ENCODE measurements at regions not wholly inside any gene's neighbourhood (a gene's known extent, or its start where the extent isn't known, plus 50 kb on each side); places are given as distances from the start of the nearest gene placed in this dataset.

GRCh38 chr10:10782603-10783002, 235.1 kb upstream of the CELF2 start:
- H3K9me3 ChIP-seq (ENCODE audit: low read depth) = no peaks in the 10 kb centered on the region
- no peak overlapping the region for H3K27ac ChIP-seq
- no peak overlapping the region for H3K9ac ChIP-seq
- H2AFZ ChIP-seq = no peak overlapping the region
- no peak overlapping the region for H3K4me3 ChIP-seq
- no peaks in the 10 kb centered on the region for H3K27me3 ChIP-seq (replicated peaks; ENCODE audit: insufficient read depth)
- H4K20me1 ChIP-seq (ENCODE audit: insufficient read depth) = no peaks in the 10 kb centered on the region
- H3K4me2 ChIP-seq (ENCODE audit: unreplicated experiment) = no peak overlapping the region
- H3F3A ChIP-seq (ENCODE audit: insufficient read depth) = peaks cover 23% of the 10 kb centered on the region
- no peak for DNase-seq
- 82 to 87% methylated on average over 5 of the region's 5 CpGs for whole genome bisulfite sequencing, 2 experiments (ENCODE audit: low coverage in 1 of 2, low lambda C conversion rate in 2 of 2, missing lambda C conversion rate in 2 of 2)
- H3K4me1 ChIP-seq (ENCODE audit: insufficient read depth) = peaks cover 35% of the 10 kb centered on the region
- no peaks in the 10 kb centered on the region for H3K9me2 ChIP-seq (ENCODE audit: insufficient read depth)
- no peaks in the 10 kb centered on the region for H3K36me3 ChIP-seq (ENCODE audit: low read depth)
- no peaks in the 10 kb centered on the region for H3K79me2 ChIP-seq (ENCODE audit: insufficient read depth)
- in situ Hi-C loops (cut with MboI) = no loop called here
- TF ChIP-seq EZH2phosphoT487 (IDR thresholded peaks at IDR 0.05; ENCODE audit: insufficient read depth, low read depth) (no peak), EZH2 (IDR thresholded peaks at IDR 0.05; ENCODE audit: insufficient read depth, poor library complexity, severe bottlenecking) (no peak)

GRCh38 chr10:10785627-10786026, 232.0 kb upstream of the CELF2 start:
- no peak for TF ChIP-seq EZH2phosphoT487 (IDR thresholded peaks at IDR 0.05; ENCODE audit: insufficient read depth, low read depth)
- H3K27ac ChIP-seq = peak overlapping the region; percentile 53
- H3K4me1 ChIP-seq (ENCODE audit: insufficient read depth) = peaks cover 49% of the 10 kb centered on the region

GRCh38 chr10:10786109-10787090, 231.3 kb upstream of the CELF2 start:
- DNase-seq = peak; percentile 81
- Histone ChIP-seq H3K4me3 (no peak overlapping the region), H3K4me1 (ENCODE audit: insufficient read depth) (peaks cover 44% of the 10 kb centered on the region), H2AFZ (peak overlapping the region; percentile 72; the same call in 1 of the 2 replicates), H3K36me3 (ENCODE audit: low read depth) (no peaks in the 10 kb centered on the region), H3K79me2 (ENCODE audit: insufficient read depth) (no peaks in the 10 kb centered on the region), H3K27ac (peak overlapping the region; percentile 53), H3K4me2 (ENCODE audit: unreplicated experiment) (peak overlapping the region; percentile 53), H3K9ac (peak overlapping the region; percentile 15; the same call in 1 of the 2 replicates), H3F3A (ENCODE audit: insufficient read depth) (peaks cover 15% of the 10 kb centered on the region), H3K27me3 (replicated peaks; ENCODE audit: insufficient read depth) (no peaks in the 10 kb centered on the region), H3K9me3 (ENCODE audit: low read depth) (no peaks in the 10 kb centered on the region), H3K9me2 (ENCODE audit: insufficient read depth) (no peaks in the 10 kb centered on the region), H4K20me1 (ENCODE audit: insufficient read depth) (no peaks in the 10 kb centered on the region)
- in situ Hi-C loops (cut with MboI) = no loop called here
- 23 to 24% methylated on average over 7 of the region's 7 CpGs for WGBS, 2 experiments (ENCODE audit: low coverage in 1 of 2, low lambda C conversion rate in 2 of 2, missing lambda C conversion rate in 2 of 2)
- no peak for TF ChIP-seq EZH2 (IDR thresholded peaks at IDR 0.05; ENCODE audit: insufficient read depth, poor library complexity, severe bottlenecking)
- no peak for TF ChIP-seq EZH2phosphoT487 (IDR thresholded peaks at IDR 0.05; ENCODE audit: insufficient read depth, low read depth)

More at GRCh38 chr10:10785627-10786026, 232.0 kb upstream of the CELF2 start:
- Histone ChIP-seq H3K9ac (no peak overlapping the region), H3K4me2 (ENCODE audit: unreplicated experiment) (peak overlapping the region; percentile 25), H3K4me3 (no peak overlapping the region), H3K9me2 (ENCODE audit: insufficient read depth) (no peaks in the 10 kb centered on the region), H3K9me3 (ENCODE audit: low read depth) (no peaks in the 10 kb centered on the region), H3F3A (ENCODE audit: insufficient read depth) (peaks cover 21% of the 10 kb centered on the region), H3K36me3 (ENCODE audit: low read depth) (no peaks in the 10 kb centered on the region), H3K79me2 (ENCODE audit: insufficient read depth) (no peaks in the 10 kb centered on the region), H4K20me1 (ENCODE audit: insufficient read depth) (no peaks in the 10 kb centered on the region), H3K27me3 (replicated peaks; ENCODE audit: insufficient read depth) (no peaks in the 10 kb centered on the region), H2AFZ (no peak overlapping the region)
- in situ Hi-C loops (cut with MboI) = no loop called here
- DNase-seq = peak; percentile 69

GRCh38 chr10:10787586-10787985, 230.1 kb upstream of the CELF2 start:
- Histone ChIP-seq H3K4me1 (ENCODE audit: insufficient read depth) (peaks cover 54% of the 10 kb centered on the region), H3K79me2 (ENCODE audit: insufficient read depth) (no peaks in the 10 kb centered on the region), H3F3A (ENCODE audit: insufficient read depth) (peaks cover 20% of the 10 kb centered on the region), H3K4me3 (no peak overlapping the region), H3K9ac (peak overlapping the region; percentile 29), H3K36me3 (ENCODE audit: low read depth) (no peaks in the 10 kb centered on the region), H2AFZ (peak overlapping the region; percentile 72), H3K27me3 (replicated peaks; ENCODE audit: insufficient read depth) (no peaks in the 10 kb centered on the region), H3K9me2 (ENCODE audit: insufficient read depth) (no peaks in the 10 kb centered on the region), H3K27ac (peak overlapping the region; percentile 53), H4K20me1 (ENCODE audit: insufficient read depth) (no peaks in the 10 kb centered on the region), H3K4me2 (ENCODE audit: unreplicated experiment) (peak overlapping the region; percentile 53), H3K9me3 (ENCODE audit: low read depth) (no peaks in the 10 kb centered on the region)
- in situ Hi-C loops (cut with MboI) = no loop called here
- DNase-seq = peak; percentile 38
- TF ChIP-seq EZH2phosphoT487 (IDR thresholded peaks at IDR 0.05; ENCODE audit: insufficient read depth, low read depth) = no peak
- 18 to 22% methylated on average over 4 of the region's 4 CpGs for WGBS, 2 experiments (ENCODE audit: low coverage in 1 of 2, low lambda C conversion rate in 2 of 2, missing lambda C conversion rate in 2 of 2)
